AG04450 (cell line): ENCODE measurements at regions not wholly inside any gene's neighbourhood (a gene's known extent, or its start where the extent isn't known, plus 50 kb on each side); places are given as distances from the start of the nearest gene placed in this dataset.

Experiments
- CTCF ChIA-PET: fragments of 300-600, 350-600 bp; formaldehyde crosslinking; extraction: SDS; loops from one replicate; lab custom pipeline; 2022; ENCODE audit warnings: antibody characterized with exemption, inconsistent platforms; lab: Charles Lee
- POLR2A ChIA-PET: fragments of 350-600 bp; formaldehyde crosslinking; extraction: SDS; loops from one replicate; lab custom pipeline; 2021; ENCODE audit warnings: antibody characterized with exemption, inconsistent platforms; lab: Yijun Ruan, JAX
- DNase-seq: peaks from one replicate; pipeline ENCODE4 v3.0.0-alpha.2; 2011; ENCODE audit warnings: low read depth, low spot score
- H3K27ac ChIP-seq: one replicate; pipeline ENCODE4 v1.5.1; 2012; ENCODE audit warnings: low read depth, low read length, control low read depth
- H3K27me3 ChIP-seq: one replicate; pipeline ENCODE4 v1.6.0; 2012; ENCODE audit warnings: low read length; ENCODE audit not compliant: control insufficient read depth, insufficient read depth
- H3K4me3 ChIP-seq: 2 replicates; pipeline ENCODE4 v1.5.1; 2011; ENCODE audit warnings: mild to moderate bottlenecking, low read depth, low read length, control low read depth
- H3K9me3 ChIP-seq: 2 replicates; pipeline ENCODE4 v1.5.1; 2012; ENCODE audit warnings: low read length; ENCODE audit not compliant: control insufficient read depth, insufficient read depth
- CTCF ChIP-seq: IDR thresholded peaks from 2 replicates; pipeline ENCODE4 v1.5.1; 2011; ENCODE audit warnings: low read depth, low read length, control low read depth, inconsistent platforms

- CTCF ChIA-PET: no interaction called here
These were observed 203.3 kb upstream of the EMCN start for GRCh38 chr4:100721077-100721476.

GRCh38 chr4:100716416-100716815 is 198.6 kb upstream of the EMCN start:
- Histone ChIP-seq H3K4me3 (no peak overlapping the region), H3K27ac (no peak overlapping the region), H3K9me3 (no peaks in the 10 kb centered on the region), H3K27me3 (no peaks in the 10 kb centered on the region)
- no peak for DNase-seq
- ChIA-PET CTCF (no interaction called here), POLR2A (no interaction called here)
- TF ChIP-seq CTCF: no peak

More at GRCh38 chr4:100721077-100721476, 203.3 kb upstream of the EMCN start:
- Histone ChIP-seq H3K27me3 (no peaks in the 10 kb centered on the region), H3K4me3 (no peak overlapping the region), H3K27ac (no peak overlapping the region), H3K9me3 (no peaks in the 10 kb centered on the region)
- POLR2A ChIA-PET: no interaction called here
- DNase-seq: no peak
- TF ChIP-seq CTCF: no peak

- DNase-seq: no peak
- H3K27me3 ChIP-seq: no peaks in the 10 kb centered on the region
- H3K27ac ChIP-seq: no peak overlapping the region
- TF ChIP-seq CTCF: no peak
- H3K9me3 ChIP-seq: no peaks in the 10 kb centered on the region
- no peak overlapping the region for H3K4me3 ChIP-seq
- CTCF ChIA-PET: no interaction called here
- POLR2A ChIA-PET: no interaction called here
These were observed 191.0 kb upstream of the EMCN start for GRCh38 chr4:100708776-100709175.

GRCh38 chr4:100707786-100708185 is 190.0 kb upstream of the EMCN start:
- H3K27ac ChIP-seq: no peak overlapping the region
- TF ChIP-seq CTCF: no peak
- no peak overlapping the region for H3K4me3 ChIP-seq
- DNase-seq: no peak
- no peaks in the 10 kb centered on the region for H3K9me3 ChIP-seq
- ChIA-PET CTCF (no interaction called here), POLR2A (no interaction called here)
- H3K27me3 ChIP-seq: no peaks in the 10 kb centered on the region

GRCh38 chr4:100696531-100696930 is 178.7 kb upstream of the EMCN start:
- DNase-seq: no peak
- H3K4me3 ChIP-seq: no peak overlapping the region
- CTCF ChIA-PET: interaction anchor here (0.6 kb wide), 1 partner anchor 497 kb away, joined by 3 read pairs; no protein-coding TSS in a partner anchor
- H3K27me3 ChIP-seq: no peaks in the 10 kb centered on the region
- POLR2A ChIA-PET: no interaction called here
- no peak for TF ChIP-seq CTCF
- H3K27ac ChIP-seq: no peak overlapping the region
- no peaks in the 10 kb centered on the region for H3K9me3 ChIP-seq
